GM12865 (cell line): ENCODE measurements at regions not wholly inside any gene's neighbourhood (a gene's known extent, or its start where the extent isn't known, plus 50 kb on each side); places are given as distances from the start of the nearest gene placed in this dataset.

ENCODE experiments used
- DNase-seq: peaks from one replicate; pipeline ENCODE4 v3.0.0; 2010; ENCODE audit warnings: low read depth
- H3K4me3 ChIP-seq: 2 replicates; pipeline ENCODE4 v1.5.1; 2011; ENCODE audit warnings: mild to moderate bottlenecking, low read depth, low read length, control low read depth
- TF ChIP-seq, protein P1 (sequence below): IDR thresholded peaks from 2 replicates; pipeline ENCODE4 v1.5.1; 2011; ENCODE audit warnings: low read length, control low read depth, low read depth, inconsistent platforms; ENCODE audit not compliant: insufficient read depth; ENCODE audit errors: missing control alignments

DNA sequence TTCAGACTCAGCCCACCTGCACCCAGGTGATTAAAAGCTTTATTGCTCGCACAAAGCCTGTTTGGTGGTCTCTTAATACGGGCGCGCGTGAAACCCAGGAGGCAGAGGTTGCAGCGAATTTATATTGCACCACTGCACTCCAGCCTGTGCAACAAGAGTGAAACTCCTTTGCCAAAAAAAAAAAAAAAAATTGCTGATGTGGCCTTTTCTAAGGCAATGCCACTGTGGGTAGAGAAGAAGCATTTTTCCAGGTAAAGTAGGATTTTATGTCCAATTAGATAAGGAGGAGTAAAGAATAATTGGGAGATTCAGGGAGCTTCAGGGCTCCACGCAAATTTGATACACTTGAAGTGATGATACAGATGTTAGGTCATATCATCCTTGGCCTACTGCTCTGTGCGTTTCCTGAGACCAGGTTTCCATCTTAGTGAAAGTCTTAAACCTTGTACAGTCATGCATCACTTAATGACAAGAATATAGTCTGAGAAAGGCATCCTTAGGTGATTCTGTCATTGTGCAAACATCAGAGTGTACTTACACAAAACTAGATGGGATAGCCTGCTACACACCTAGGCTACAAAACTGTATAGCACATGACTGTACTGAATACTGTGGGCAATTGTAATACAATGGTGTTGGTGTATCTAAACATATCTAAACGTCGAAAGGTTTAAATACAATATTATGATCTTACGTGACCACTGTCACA, 150.9 kb downstream of the SPRY2 start:
- TF ChIP-seq, protein P1, sequence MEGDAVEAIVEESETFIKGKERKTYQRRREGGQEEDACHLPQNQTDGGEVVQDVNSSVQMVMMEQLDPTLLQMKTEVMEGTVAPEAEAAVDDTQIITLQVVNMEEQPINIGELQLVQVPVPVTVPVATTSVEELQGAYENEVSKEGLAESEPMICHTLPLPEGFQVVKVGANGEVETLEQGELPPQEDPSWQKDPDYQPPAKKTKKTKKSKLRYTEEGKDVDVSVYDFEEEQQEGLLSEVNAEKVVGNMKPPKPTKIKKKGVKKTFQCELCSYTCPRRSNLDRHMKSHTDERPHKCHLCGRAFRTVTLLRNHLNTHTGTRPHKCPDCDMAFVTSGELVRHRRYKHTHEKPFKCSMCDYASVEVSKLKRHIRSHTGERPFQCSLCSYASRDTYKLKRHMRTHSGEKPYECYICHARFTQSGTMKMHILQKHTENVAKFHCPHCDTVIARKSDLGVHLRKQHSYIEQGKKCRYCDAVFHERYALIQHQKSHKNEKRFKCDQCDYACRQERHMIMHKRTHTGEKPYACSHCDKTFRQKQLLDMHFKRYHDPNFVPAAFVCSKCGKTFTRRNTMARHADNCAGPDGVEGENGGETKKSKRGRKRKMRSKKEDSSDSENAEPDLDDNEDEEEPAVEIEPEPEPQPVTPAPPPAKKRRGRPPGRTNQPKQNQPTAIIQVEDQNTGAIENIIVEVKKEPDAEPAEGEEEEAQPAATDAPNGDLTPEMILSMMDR, result no peak
- no peak for DNase-seq

DNA sequence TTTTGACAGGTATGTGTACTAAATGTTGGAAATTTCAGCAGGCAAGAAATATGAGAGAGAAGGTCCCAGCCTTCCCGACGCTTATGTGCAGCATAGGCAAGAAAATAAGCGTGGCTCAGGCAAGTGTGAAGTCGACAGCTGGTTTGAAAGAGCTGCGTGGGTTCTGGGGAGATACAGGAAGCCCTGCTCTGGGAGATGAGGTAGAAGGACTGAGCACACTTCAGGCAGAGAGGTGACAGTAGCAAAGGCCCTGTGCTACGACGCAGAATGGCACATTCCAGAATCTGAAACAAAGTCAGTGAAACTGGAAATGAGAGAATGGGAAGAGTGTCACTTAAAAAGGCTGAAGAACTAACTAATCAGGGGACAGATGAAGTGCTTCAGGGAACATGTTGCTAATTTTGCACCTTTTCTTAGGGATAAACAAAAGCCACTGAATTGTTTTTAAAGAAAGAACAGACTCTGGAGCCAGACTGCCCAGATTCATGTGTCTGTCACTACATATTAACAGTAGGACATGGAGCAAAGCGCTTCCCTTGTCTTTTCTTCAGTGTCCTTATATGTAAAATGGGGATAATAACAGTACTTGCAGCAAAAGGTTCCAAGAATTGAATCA, 160.1 kb downstream of the SPRY2 start:
- TF ChIP-seq, protein P1, result no peak
- no peak for DNase-seq
- H3K4me3 ChIP-seq, result no peak overlapping the region

More for the DNA sequence above, 150.9 kb downstream of the SPRY2 start:
- H3K4me3 ChIP-seq, result no peak overlapping the region

DNA sequence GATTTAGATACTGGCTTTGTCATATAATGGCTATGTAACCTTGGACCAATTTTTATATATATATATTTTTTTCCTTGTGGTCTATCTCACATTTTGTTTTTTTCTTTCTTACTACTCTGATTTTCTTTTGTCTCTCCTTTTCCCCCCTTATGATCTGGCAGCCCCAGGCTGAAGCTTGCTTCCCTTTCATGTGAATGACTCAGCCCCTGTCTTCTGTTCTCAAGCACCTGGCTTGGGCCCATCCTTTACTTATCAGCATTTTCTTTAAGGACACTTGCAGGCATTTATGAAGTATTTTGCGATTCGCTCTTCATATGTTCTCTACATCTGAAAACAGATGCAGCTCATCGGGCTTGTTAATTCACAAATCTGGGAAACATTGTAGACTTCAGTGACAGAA, 163.6 kb downstream of the SPRY2 start:
- H3K4me3 ChIP-seq, result no peak overlapping the region
- TF ChIP-seq, protein P1, result no peak
- DNase-seq, result no peak

DNA sequence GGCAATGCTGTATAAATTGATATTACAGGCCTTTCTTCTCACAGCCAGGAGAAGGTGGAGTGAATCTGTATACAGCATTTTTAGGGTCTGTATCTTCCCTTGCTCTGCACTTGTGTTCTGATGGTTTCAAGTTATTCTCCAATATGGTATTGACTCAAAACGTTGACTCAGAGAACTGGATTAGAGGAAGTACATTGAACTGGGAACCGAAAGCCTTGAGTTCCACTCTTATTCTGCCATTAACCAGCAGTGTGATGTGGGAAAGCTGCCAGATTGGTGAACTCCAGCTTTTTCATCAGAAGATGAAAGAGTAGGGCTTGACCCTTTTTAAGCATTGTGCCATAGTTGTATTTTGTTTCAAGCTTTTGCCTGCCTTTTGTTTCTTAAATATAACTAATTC, 167.7 kb downstream of the SPRY2 start:
- peak; percentile 29 for DNase-seq
- TF ChIP-seq, protein P1, result no peak

DNA sequence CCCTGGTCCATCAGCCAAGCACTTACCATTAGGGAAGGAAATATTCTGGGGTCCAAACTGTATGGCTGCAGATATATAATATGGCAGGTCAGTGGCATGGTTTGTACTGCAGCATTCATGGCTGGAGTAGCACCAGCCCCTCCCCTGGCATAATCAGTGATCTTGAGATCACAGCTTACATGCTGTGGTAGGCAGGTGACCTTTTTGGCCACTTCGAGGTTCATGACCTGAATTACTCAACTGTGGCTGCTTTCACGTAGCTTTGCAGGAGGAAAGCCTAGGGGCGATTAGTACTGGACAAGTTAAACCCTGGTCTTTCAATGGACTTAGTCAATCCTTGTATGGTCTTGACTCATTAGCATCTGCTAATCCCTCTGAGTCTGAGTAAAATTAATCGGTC, 169.8 kb downstream of the SPRY2 start:
- DNase-seq, result no peak
- no peak overlapping the region for H3K4me3 ChIP-seq
- TF ChIP-seq, protein P1, result no peak

More for the DNA sequence above, 167.7 kb downstream of the SPRY2 start:
- H3K4me3 ChIP-seq, result no peak overlapping the region

DNA sequence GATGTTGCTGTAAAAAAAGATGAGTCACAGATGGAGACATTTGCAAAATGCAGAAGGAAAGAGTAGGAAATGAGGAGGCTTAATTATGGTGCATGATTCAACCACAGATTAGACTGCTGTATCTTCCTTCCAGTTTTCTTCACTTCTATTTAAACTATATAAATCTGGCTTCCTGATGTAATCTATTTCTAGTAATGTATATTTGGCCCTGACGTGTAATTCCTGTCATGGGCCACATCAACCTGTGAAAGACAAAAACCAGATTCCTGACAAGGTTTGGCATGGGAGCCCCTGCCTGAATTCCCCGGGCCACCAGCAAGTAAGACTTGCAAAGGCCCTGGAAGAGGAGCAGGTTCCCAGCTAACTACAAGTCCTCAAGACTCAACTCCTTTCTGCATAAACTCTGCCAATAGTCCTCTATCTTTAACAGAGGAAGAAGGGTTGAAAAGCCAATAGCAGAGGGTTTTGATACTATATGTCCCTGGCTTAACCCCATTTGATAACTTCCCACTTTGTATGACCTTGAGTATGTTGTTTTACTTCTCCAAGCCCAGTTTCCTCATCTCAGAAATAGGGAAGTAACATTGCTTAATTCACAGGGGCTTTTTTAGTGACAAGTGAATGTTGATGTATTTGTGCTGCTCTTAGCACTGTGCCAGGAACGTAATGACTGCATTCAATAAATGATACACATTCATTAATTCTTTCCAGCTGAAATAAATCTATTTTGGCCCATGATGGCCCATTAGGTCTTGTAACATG, 172.7 kb downstream of the SPRY2 start:
- no peak for DNase-seq
- H3K4me3 ChIP-seq, result no peak overlapping the region
- TF ChIP-seq, protein P1, result no peak

DNA sequence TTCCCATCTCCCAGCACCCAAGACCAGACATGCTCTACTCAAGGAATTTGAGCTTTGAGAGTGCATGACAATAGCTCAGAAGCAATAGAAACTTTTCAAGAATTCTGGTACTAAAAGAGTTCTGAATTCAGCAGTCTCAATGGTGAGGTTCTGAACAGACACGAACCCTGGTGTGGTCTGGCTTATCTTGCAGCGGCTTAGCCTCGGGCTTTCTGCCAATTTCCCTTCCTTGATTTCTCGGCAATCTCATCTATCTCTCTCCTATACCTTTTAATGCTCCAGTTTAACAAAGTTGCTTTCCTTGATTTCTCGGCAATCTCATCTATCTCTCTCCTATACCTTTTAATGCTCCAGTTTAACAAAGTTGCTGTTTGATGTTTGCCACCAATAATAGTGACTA, 174.6 kb downstream of the SPRY2 start:
- DNase-seq, result no peak
- TF ChIP-seq, protein P1, result no peak
- no peak overlapping the region for H3K4me3 ChIP-seq
